Stomach (tissue), 8 donors: ENCODE measurements at regions not wholly inside any gene's neighbourhood (a gene's known extent, or its start where the extent isn't known, plus 50 kb on each side); places are given as distances from the start of the nearest gene placed in this dataset.

ENCODE experiments used
- DNase-seq, 2 donors: peaks; one replicate each; pipeline versions ENCODE4 v3.0.0 to v3.0.0-alpha.2; 2013 to 2019
- H3K27ac ChIP-seq, 5 donors: fragments of 200-600 bp in 4 of 5; sonication (generic) in 4 of 5; one replicate each; pipeline ENCODE4 v1.5.1; 2013 to 2019; ENCODE audit warnings: mild to moderate bottlenecking in 1 of 5, moderate library complexity in 1 of 5
- H3K27me3 ChIP-seq, 3 donors: fragments of 200-600 bp; sonication (generic); one replicate each; pipeline ENCODE4 v1.5.1; 2017 to 2019; ENCODE audit warnings: mixed run types in 1 of 3
- H3K36me3 ChIP-seq, 4 donors: fragments of 200-600 bp; sonication (generic); 1 replicate in 3 of 4; 2 replicates in 1 of 4; pipeline ENCODE4 v1.5.1; 2016 to 2019
- H3K4me1 ChIP-seq, 4 donors: fragments of 200-600 bp; sonication (generic); one replicate each; pipeline ENCODE4 v1.5.1; 2016 to 2019
- H3K4me3 ChIP-seq, 4 donors: fragments of 200-600 bp; sonication (generic) in 3 of 4; one replicate each; pipeline ENCODE4 v1.5.1; 2016 to 2019; ENCODE audit warnings: mild to moderate bottlenecking in 1 of 4
- H3K9me3 ChIP-seq, 4 donors: fragments of 200-600 bp; sonication (generic); one replicate each; pipeline ENCODE4 v1.5.1; 2016 to 2019
- CTCF ChIP-seq, 7 experiments: fragments of 450-650 bp in 4 of 7; fragments of 200-600 bp in 3 of 7; sonication (generic) in 3 of 7; IDR thresholded peaks; one replicate each; pipeline ENCODE4 v1.5.1; 2016 to 2019; ENCODE audit warnings: antibody characterized with exemption in 7 of 7, control low read depth in 2 of 7, mild to moderate bottlenecking in 1 of 7
- EP300 ChIP-seq: sonication (generic); formaldehyde crosslinking; IDR thresholded peaks from one replicate; pipeline ENCODE4 v1.6.1; 2017; ENCODE audit warnings: antibody characterized with exemption
- POLR2A ChIP-seq, 4 donors: fragments of 450-650 bp; IDR thresholded peaks; one replicate each; pipeline ENCODE4 v1.6.1; 2016; ENCODE audit warnings: antibody characterized with exemption in 4 of 4, control low read depth in 2 of 4, mild to moderate bottlenecking in 1 of 4, moderate library complexity in 1 of 4
- POLR2AphosphoS5 ChIP-seq, 3 donors: sonication (generic); formaldehyde crosslinking; IDR thresholded peaks; one replicate each; pipeline ENCODE4 v1.6.1; 2016; ENCODE audit warnings: antibody characterized with exemption in 3 of 3
- WGBS, 5 donors: extraction: QIAGEN DNeasy Blood & Tissue Kit in 3 of 5; methylation state at CpG; one replicate each; pipeline versions ENCODE4 v1.1.5 to v1.1.7; 2013 to 2018; 5-methylcytosine and 5-hydroxymethylcytosine counted together
- intact Hi-C: fragments of 100-400 bp; cut with DNase I; formaldehyde crosslinking; loops from one replicate; pipeline ENCODE4 v1.15.1; 2023; ENCODE audit warnings: low total_unique reads
- donor health status: healthy with polysubstance abuse.
- donor health status: Bipolar disorder and iron deficiency.
- donor health status: healthy.

DNA sequence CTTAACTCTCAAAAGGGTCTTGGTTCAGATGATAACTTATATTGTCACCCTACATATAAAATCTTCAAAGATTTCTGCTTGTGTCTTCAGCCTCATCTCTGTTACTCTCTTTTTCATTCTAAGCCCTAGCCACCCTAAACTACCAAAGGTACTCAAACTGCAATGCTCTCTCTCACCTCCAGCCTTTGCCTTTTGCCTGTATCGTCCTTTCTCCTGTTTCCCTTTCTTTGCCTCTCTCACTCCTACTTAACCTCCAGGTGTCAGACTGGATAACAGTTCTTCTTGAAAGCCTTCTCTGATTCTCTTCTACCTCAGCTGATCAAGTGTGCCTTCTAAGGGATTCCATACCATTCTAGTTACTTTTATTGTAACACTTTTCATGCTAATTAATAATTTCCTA lies 149.8 kb downstream of the SERPINI1 start:
- DNase-seq = no peak
- Histone ChIP-seq H3K36me3 (no peaks in the 10 kb centered on the region), H3K4me3 (no peak overlapping the region), H3K4me1 (peaks cover 0 to 17% (median 10%) of the 10 kb centered on the region in 4 donors), H3K27me3 (no peaks in the 10 kb centered on the region), H3K9me3 (no peaks in the 10 kb centered on the region), H3K27ac (no peak overlapping the region)
- intact Hi-C loops = loop anchor here (10.0 kb wide), 1 partner anchor 500 kb away; the partner anchor contains the start of gene ZBBX
- TF ChIP-seq CTCF (IDR thresholded peaks at IDR 0.05) (no peak), POLR2AphosphoS5 (IDR thresholded peaks at IDR 0.05) (no peak), POLR2A (IDR thresholded peaks at IDR 0.05) (no peak), EP300 (no peak)
- 52 to 81% (median 64%) methylated on average over 1 of the region's 1 CpG for WGBS, 5 donors

DNA sequence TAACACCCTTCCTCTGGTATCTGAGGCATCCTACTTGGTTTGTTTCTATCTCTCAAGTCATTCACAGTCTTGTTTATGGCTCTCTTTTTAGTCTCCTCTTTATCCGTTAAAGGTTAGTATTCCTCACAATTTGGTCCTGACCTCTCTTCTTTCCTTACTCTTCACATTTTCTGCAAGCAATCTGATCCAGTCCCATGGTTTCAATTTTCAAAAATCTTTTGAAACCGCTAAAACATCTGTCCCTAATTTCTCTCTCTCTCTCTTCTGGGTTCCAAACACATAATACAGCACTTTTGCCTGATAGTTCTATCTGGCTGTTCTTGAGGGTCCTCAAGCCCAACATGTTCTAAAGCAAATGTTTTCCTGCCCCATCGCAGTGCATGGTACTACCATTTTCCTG lies 149.0 kb downstream of the SERPINI1 start:
- H3K4me1 ChIP-seq = peaks cover 0 to 17% (median 10%) of the 10 kb centered on the region in 4 donors
- TF ChIP-seq EP300 = no peak
- no peak for TF ChIP-seq CTCF (IDR thresholded peaks at IDR 0.05)
- TF ChIP-seq POLR2AphosphoS5 (IDR thresholded peaks at IDR 0.05) = no peak
- TF ChIP-seq POLR2A (IDR thresholded peaks at IDR 0.05) = no peak
- H3K36me3 ChIP-seq = no peaks in the 10 kb centered on the region
- H3K27ac ChIP-seq = no peak overlapping the region
- DNase-seq = no peak
- intact Hi-C loops = loop anchor here (10.0 kb wide), 1 partner anchor 500 kb away; the partner anchor contains the start of gene ZBBX
- no peaks in the 10 kb centered on the region for H3K27me3 ChIP-seq
- no peak overlapping the region for H3K4me3 ChIP-seq
- WGBS, 5 donors = 85 to 95% (median 92%) methylated on average over 3 of the region's 3 CpGs
- H3K9me3 ChIP-seq = no peaks in the 10 kb centered on the region

GRCh38 chr3:167883452-167883851 lies 147.9 kb downstream of the SERPINI1 start:
- no peak overlapping the region for H3K4me3 ChIP-seq
- intact Hi-C loops = loop anchor here (10.0 kb wide), 1 partner anchor 499 kb away; the partner anchor contains the start of gene ZBBX

DNA sequence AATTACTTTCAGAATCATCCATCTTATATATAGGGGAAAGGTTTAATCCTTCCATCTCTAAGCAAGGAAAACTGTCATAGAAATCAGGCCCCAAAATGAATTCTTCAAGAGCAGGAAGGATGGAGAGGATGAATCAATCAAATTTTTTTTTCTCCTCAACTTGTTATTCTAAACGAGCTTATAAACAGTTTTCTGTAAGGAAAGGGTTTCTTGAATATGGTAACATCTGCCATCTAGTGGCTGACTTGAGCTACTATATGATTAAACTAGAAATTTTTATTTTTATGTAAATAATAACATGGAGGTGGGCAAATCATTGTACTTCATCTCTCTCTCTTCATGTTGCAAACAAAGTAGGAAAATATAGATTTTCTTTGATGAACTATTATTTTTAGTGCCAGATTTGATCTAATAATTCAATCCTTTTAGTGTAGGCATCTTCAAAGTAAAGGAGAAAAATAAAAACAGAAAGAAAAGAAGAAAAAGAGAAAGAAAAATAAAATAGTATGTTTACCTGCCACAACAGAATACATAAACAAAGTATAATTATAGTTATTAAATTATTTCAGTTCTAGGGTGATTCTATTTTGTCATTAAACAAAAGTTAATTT lies 146.6 kb downstream of the SERPINI1 start:
- Histone ChIP-seq H3K27me3 (no peaks in the 10 kb centered on the region), H3K9me3 (no peaks in the 10 kb centered on the region), H3K4me3 (no peak overlapping the region), H3K27ac (no peak overlapping the region), H3K36me3 (no peaks in the 10 kb centered on the region), H3K4me1 (peaks cover 0 to 16% (median 9%) of the 10 kb centered on the region in 4 donors)
- peak in 1 of 2 donors; percentile 78 for DNase-seq
- WGBS, 5 donors = 0 to 2% (median 0%) methylated on average over 1 of the region's 1 CpG
- TF ChIP-seq POLR2A (IDR thresholded peaks at IDR 0.05) = no peak
- TF ChIP-seq CTCF (IDR thresholded peaks at IDR 0.05) = peak in 4 of 7 experiments; percentile 42 to 64 (median 52)
- intact Hi-C loops = loop anchor here (10.0 kb wide), 1 partner anchor 497 kb away; the partner anchor contains the start of gene ZBBX

More at GRCh38 chr3:167883452-167883851, 147.9 kb downstream of the SERPINI1 start:
- Histone ChIP-seq H3K36me3 (no peaks in the 10 kb centered on the region), H3K4me1 (peaks cover 0 to 17% (median 10%) of the 10 kb centered on the region in 4 donors), H3K9me3 (no peaks in the 10 kb centered on the region), H3K27ac (no peak overlapping the region), H3K27me3 (no peaks in the 10 kb centered on the region)
- DNase-seq = no peak
- WGBS, 5 donors = 93 to 100% (median 98%) methylated on average over 1 of the region's 1 CpG
- TF ChIP-seq POLR2AphosphoS5 (IDR thresholded peaks at IDR 0.05) (no peak), CTCF (IDR thresholded peaks at IDR 0.05) (no peak), EP300 (no peak), POLR2A (IDR thresholded peaks at IDR 0.05) (no peak)
